GM12865 (cell line): ENCODE measurements at regions not wholly inside any gene's neighbourhood (a gene's known extent, or its start where the extent isn't known, plus 50 kb on each side); places are given as distances from the start of the nearest gene placed in this dataset.

Source experiments
- DNase-seq: peaks from one replicate; pipeline ENCODE4 v3.0.0; 2010; ENCODE audit warnings: low read depth
- H3K4me3 ChIP-seq: 2 replicates; pipeline ENCODE4 v1.5.1; 2011; ENCODE audit warnings: mild to moderate bottlenecking, low read depth, low read length, control low read depth
- TF ChIP-seq, protein P1 (sequence below): IDR thresholded peaks from 2 replicates; pipeline ENCODE4 v1.5.1; 2011; ENCODE audit warnings: low read length, control low read depth, low read depth, inconsistent platforms; ENCODE audit not compliant: insufficient read depth; ENCODE audit errors: missing control alignments

DNA sequence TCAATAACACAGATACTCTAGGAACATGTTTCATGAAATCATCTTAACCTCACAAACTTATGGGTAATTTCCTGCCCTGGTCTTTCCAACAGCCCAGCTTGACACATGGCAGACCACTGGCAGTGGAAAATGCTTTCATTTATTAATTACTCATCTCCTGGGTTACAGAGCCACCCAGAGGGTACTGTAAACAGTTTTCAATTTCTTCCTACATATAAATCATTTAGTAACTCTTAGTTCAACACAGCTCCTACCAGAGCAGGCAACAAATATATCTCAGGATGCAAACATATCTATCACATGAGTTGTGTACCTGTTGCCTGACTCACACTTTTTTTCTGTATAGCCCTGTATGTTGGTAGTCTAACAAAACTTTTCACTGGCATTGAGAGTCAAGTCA lies 99.2 kb upstream of the VRK2 start:
- no peak for DNase-seq
- no peak overlapping the region for H3K4me3 ChIP-seq
- TF ChIP-seq, protein P1, sequence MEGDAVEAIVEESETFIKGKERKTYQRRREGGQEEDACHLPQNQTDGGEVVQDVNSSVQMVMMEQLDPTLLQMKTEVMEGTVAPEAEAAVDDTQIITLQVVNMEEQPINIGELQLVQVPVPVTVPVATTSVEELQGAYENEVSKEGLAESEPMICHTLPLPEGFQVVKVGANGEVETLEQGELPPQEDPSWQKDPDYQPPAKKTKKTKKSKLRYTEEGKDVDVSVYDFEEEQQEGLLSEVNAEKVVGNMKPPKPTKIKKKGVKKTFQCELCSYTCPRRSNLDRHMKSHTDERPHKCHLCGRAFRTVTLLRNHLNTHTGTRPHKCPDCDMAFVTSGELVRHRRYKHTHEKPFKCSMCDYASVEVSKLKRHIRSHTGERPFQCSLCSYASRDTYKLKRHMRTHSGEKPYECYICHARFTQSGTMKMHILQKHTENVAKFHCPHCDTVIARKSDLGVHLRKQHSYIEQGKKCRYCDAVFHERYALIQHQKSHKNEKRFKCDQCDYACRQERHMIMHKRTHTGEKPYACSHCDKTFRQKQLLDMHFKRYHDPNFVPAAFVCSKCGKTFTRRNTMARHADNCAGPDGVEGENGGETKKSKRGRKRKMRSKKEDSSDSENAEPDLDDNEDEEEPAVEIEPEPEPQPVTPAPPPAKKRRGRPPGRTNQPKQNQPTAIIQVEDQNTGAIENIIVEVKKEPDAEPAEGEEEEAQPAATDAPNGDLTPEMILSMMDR = no peak

DNA sequence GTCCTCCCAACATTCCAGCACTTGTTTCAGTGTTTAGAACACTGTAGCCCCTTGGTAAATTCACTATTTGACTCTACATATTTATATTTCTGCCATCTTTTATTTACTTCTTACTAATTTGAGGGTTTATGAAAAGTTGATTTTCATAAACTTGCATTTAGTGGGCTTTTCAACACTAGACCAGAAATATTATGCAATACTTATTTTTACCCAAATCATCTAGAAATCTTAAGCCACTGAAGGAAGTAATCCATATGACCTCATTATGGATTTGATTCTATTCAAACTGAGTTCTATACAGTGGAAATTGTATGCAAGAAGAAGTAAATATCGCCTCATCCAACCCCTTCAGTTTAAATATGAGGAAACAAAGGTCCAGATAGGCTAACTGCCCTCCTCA lies 92.6 kb upstream of the VRK2 start:
- no peak overlapping the region for H3K4me3 ChIP-seq
- no peak for DNase-seq
- TF ChIP-seq, protein P1 = no peak

DNA sequence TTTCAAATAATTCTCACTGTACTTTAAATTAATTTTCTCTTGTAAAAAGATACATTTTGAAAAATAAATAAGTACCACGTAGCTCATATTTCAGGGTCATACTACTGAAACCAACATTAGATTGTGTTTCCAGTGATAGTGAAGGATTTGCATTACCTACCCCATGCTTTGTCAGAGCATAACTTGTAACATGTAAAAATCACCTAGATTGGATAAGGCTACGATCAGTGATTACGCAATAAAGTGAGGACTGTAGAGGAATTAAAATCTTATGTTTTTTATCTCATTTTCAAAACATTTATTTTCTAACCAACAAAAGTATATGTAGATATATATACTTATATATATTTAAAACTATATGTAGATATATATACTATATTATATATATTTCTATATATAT lies 89.4 kb upstream of the VRK2 start:
- TF ChIP-seq, protein P1 = no peak
- no peak overlapping the region for H3K4me3 ChIP-seq
- no peak for DNase-seq

- H3K4me3 ChIP-seq = no peak overlapping the region
- DNase-seq = no peak
- TF ChIP-seq, protein P1 = no peak
Measured at GRCh38 chr2:57959390-57959789, 87.2 kb upstream of the VRK2 start.

GRCh38 chr2:57962861-57963260 lies 83.7 kb upstream of the VRK2 start:
- TF ChIP-seq, protein P1 = no peak
- DNase-seq = no peak

GRCh38 chr2:57965219-57965618 lies 81.4 kb upstream of the VRK2 start:
- H3K4me3 ChIP-seq = no peak overlapping the region
- TF ChIP-seq, protein P1 = no peak
- DNase-seq = no peak

More at GRCh38 chr2:57962861-57963260, 83.7 kb upstream of the VRK2 start:
- H3K4me3 ChIP-seq = no peak overlapping the region

- DNase-seq = no peak
- H3K4me3 ChIP-seq = no peak overlapping the region
- TF ChIP-seq, protein P1 = no peak
Measured at GRCh38 chr2:57965961-57966360, 80.6 kb upstream of the VRK2 start.
